Umbilical cord (tissue), 1 donor: ENCODE measurements at regions not wholly inside any gene's neighbourhood (a gene's known extent, or its start where the extent isn't known, plus 50 kb on each side); places are given as distances from the start of the nearest gene placed in this dataset.

Source experiments
- DNase-seq: peaks from one replicate; pipeline ENCODE4 v3.0.0-alpha.2; 2015; ENCODE audit warnings: low spot score

DNA sequence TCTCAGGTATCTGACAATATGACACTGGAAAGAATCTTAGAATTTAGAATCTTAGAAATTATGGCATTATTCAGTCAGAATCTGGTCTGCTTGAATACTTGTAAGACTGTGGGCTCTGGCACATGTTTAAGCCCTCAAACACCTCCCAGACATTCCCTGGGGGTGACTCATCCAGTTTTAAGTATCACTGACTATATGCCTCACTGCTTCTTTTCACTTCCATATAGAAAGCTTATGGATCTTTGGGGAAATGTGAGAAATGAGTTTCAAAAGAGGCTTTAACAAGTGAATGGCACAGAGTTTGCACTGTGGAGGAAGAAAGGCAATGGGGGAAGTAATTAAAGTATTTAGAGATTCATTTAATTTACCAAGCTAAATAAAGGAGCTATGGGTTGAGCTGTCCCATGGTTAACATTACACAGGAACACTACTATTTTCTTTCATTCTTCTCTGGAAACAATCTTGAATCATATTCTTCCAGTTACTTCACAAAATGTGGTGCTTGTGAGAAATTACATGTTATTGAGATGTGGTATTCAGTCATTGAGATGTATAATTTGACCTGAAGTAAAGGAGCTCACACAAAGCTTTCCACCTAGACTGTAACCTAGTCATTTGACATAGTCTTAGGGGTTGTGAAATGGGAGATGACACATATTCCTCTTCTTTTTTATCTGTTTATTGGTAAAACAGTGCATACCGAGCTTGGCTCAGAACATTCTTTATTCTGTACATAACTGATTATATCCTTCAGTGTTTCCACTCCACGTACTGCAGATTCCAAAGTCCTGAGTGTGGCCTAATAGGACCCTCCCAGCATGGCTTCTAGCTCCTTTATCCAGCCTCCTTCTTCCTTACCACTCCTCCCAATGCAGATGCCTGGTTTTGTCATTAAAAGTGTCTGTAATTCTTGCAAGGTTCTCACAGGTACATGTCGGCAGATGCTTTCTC, 544.6 kb upstream of the NECTIN3 start:
- DNase-seq = peak; percentile 87

DNA sequence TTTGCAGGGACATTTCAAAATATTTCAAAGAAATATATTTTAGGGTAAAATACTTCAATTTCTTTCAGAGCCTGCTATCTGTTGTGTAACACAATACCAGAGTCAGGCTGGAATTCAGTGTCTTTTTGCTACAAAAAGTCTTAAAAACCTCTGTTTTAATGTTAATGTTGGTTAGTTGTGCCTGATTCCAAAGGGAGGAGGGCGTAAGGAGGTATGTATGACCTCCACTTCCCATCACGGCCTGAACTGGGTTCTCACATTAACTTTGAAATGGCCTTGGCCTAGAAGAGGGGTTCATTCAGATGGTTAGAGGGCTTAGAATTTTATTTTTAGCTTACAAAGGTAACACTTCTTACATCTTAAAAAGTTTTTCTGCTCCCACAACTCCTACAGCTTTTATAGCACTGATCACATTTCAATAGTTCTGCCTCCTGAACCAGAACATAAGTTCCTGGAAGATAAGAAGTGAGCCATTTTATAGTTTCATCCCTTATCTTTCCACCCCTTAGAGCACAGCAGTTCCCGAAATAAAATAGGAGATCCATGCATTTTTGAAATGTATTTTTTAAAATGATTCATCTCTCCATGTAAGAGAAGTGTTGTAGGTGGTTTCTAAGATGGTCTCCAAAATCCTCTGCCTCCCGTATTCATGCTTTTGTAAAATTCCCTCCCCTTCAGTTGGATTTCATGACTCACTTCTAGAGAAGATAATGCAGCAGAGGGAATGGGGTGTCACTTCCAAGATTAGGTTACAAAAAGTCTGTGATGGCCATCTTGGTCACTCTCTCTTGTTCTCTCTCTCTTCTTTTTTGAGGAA, 543.1 kb upstream of the NECTIN3 start:
- DNase-seq = peak; percentile 7

DNA sequence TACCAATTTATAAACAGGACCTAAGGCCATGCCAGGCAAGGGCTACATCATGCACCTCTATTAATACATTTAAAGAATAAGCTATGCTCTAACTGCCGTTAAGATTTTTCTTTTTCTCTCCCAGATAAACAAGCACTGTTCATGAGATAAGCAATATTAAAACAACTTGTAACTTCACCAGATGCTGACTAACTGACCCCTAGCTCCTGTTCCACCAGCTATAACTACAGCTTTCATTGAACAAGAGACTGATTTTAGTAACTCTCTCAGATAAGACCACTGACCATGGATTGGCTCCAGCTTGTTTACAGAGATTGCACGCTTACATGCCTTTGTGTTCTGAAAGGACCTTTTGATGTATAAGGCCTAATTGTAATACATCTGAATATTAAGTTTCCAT, 540.7 kb upstream of the NECTIN3 start:
- DNase-seq = no peak

- DNase-seq = no peak
Observed at GRCh38 chr3:110533089-110533488, 538.5 kb upstream of the NECTIN3 start.

- peak; percentile 56 for DNase-seq
Observed at GRCh38 chr3:110542552-110543150, 529.0 kb upstream of the NECTIN3 start.

DNA sequence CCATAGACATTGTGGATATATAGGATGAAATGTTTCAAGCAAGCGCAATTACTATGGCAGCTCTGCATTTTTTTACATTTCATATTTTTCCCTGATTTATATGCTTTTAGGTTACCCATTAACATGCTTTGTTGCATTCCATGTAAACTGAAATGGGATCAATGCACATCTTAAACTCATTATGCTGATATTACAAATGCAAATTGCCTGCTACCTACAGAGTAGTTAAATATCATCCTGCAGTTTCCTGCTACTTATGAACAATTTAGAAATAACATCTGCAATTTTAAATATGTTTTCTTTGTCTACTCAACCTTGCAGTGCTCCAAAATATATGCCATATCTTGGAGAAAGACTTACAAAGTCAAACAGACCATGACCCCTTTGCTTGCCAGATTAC, 526.9 kb upstream of the NECTIN3 start:
- no peak for DNase-seq

DNA sequence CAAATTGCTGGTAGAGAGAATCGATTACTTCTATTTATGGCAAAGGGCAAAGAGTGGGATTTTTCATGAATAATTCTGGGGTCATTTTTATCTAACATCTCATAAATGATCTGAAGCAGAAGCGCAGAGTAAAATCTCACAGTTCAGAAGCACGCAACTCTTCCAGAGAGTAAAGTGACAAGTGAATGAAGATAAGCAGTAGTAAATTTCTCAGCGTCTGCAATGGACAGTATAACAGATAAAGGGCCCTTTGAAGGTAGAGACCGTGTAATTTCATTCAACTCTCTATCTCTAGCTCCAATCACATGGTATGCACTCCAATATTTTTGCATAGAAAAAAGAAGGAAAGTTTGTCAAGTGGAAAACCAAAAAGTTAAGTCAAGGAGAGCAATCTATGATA, 521.1 kb upstream of the NECTIN3 start:
- peak; percentile 25 for DNase-seq

GRCh38 chr3:110562621-110563020, 509.0 kb upstream of the NECTIN3 start:
- DNase-seq = no peak

- no peak for DNase-seq
Observed at GRCh38 chr3:110564674-110565073, 506.9 kb upstream of the NECTIN3 start.

- no peak for DNase-seq
Observed at GRCh38 chr3:110567029-110567428, 504.6 kb upstream of the NECTIN3 start.

DNA sequence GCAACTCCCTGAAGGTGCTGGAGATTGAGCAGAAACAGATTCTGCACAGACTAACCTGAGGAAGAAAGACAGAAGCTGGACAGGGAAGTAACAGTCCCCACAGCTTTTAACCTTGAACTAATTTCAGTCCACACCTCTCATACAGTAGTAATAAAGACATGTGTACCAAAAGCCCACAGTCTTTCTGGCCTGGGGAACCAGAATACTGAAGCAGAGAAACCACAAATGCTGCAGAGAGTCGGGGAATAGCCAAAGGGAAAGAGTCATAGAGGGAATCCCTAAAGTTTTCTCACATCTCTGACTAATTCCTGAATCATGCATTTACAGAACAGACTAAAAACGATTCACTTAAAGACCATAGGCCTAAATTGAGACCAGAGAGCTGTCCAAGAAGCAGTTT, 503.4 kb upstream of the NECTIN3 start:
- peak; percentile 16 for DNase-seq

DNA sequence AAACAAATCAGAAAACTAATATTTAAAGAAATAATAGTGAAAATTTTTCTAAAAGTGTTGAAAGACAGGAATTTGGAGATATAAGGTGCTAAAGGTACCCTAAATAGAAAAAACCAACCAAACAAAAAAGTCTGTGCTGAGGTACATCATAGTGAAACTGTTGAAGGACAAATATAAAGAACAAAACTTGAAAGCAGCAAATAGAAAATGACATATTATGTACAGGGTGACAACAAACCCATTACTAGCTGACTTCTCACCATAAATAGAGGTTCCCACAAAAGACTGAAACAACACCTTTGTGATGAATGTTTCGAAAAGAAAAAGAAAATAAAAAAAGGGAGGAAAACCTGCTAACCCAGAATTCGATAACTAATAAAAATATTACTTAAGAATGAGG, 502.5 kb upstream of the NECTIN3 start:
- DNase-seq = no peak

- no peak for DNase-seq
Observed at GRCh38 chr3:110575702-110576101, 495.9 kb upstream of the NECTIN3 start.

DNA sequence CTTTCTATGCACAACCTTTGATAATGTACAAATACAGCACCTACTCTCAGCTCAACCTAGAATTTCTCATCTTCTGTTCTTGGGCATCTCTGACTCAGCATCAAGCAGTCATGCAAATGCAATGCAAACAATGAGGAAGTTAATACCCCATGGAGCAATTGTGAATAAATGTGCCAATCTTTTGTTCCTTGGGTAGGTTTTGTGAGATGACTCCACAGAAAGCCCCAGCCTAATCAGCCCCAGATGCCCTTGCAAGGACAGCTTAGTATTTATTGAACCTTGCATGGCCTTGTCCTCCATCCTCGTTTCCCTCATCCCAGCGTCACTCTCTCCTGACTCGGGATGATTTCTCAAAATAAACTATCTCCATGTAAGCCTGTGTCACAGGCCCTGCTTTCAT, 494.7 kb upstream of the NECTIN3 start:
- peak; percentile 24 for DNase-seq

DNA sequence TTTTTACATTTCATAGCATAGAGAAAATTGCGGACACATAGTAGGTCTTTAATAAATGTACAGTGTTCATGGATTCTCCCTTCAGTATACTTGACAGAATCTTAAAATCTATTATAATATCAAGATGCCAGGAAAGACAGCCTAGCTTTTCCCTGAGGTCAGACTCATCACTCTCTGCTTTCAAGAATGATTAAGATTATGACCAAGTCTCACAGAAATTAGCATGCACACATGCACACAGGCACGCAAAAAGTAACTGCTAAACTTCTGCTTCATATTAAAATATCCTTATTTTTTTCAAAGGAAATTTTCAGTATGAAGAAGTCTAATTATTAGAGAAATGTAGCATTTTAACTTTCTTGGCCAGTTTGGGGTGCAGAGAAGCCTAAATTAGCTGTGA, 493.8 kb upstream of the NECTIN3 start:
- DNase-seq = no peak

DNA sequence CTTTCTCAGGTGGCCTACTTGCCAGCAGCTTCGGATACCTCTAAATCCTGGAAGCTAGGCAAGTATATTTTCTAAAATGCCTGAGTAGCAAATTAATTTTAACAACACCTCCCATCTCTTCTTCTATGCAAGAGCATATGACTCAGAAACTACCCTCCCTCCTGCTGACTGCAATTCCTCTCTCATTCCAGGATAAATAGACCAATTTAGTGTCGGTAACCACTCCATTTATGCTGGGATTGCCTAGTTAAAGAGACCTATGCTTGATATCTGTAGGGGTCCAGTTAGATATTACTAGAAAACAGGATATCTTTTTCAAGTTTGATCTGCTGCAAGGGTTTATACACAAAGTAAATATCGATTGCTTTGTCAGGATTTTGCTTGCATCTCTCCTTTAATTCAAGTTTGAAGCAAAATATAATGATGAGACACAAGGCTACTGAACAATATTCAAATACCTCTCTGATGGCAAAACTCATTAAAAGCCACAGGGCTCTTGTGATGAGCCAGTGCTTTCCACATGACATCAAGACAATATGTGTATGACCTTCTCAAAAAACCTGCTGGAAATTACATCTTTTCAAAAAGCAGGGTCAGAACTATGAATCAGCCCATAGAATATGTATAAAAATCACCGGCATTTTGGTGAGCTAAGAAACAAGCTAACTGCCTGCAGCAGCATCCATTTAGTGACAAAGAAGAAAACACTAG, 491.6 kb upstream of the NECTIN3 start:
- no peak for DNase-seq

- DNase-seq = no peak
Observed at GRCh38 chr3:110583373-110583935, 488.2 kb upstream of the NECTIN3 start.

DNA sequence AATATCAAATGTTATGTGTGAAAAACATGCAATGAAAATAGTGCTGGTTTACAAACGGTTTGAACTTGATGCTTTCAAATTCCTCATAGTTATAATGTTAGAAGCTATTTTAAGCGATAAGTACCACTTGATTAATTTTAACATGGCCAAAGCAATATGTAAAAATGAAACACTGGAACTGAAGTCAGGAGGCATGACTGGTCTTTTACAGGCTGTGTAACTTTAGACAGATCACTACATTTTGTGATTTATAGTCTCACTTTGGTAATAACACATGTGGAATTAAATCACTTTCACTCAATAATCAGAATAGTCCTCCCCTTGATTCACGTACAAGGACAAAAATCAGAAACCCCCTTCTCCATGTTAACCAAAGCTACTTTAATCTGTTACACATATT, 482.7 kb upstream of the NECTIN3 start:
- DNase-seq = no peak

GRCh38 chr3:110589341-110589740, 482.3 kb upstream of the NECTIN3 start:
- no peak for DNase-seq

- DNase-seq = no peak
Observed at GRCh38 chr3:110593749-110594148, 477.9 kb upstream of the NECTIN3 start.

DNA sequence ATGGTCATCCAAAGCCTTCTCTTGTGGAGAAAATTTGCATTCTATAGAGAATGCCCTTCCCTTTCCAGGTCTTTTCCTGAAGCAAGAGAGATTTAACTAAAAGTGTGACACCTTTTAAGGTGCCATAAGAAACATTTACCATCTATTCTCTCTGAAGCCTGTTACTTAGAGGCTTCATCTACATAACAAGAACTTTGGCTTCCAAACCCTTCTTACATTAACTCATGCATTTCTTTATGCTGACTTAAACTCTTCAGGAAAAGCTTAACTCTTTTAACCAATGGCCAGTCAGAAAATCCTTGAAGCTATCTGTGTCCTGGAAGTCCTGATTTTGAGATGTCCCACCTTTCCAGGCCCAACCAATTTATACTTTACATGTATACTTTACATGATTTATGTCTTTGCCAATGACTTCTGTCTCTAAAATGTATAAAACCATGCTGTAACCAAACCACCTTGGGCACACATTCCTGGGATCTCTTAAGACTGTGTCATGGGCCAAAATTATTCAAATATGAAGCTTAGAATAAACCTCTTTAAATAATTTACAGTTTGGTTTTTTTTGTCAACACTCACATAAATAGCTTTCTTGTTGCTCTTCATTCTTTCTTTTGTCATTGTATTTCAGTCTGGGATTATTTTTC, 472.6 kb upstream of the NECTIN3 start:
- no peak for DNase-seq
